CD14-positive monocyte (primary cell): ENCODE measurements at regions not wholly inside any gene's neighbourhood (a gene's known extent, or its start where the extent isn't known, plus 50 kb on each side); places are given as distances from the start of the nearest gene placed in this dataset.

Experiments
- DNase-seq, 3 donors: peaks; one replicate each; pipeline ENCODE4 v3.0.0-alpha.2; 2011 to 2022
- H2AFZ ChIP-seq: 2 replicates; pipeline ENCODE4 v1.6.0; 2012; ENCODE audit warnings: mild to moderate bottlenecking, low read depth, low read length, inconsistent platforms; ENCODE audit not compliant: insufficient read depth, poor library complexity, severe bottlenecking
- H3K27ac ChIP-seq, 2 donors: 1 replicate in 1 of 2; 2 replicates in 1 of 2; pipeline ENCODE4 v1.5.1; 2012 to 2013; ENCODE audit warnings: low read length in 2 of 2, control low read depth in 1 of 2, inconsistent platforms in 1 of 2, low read depth in 1 of 2, mild to moderate bottlenecking in 1 of 2
- H3K27me3 ChIP-seq, 2 donors: one replicate each; pipeline versions ENCODE4 v1.6.0 to v1.6.1; 2011 to 2013; ENCODE audit warnings: low read length in 2 of 2; ENCODE audit not compliant: control insufficient read depth in 2 of 2, insufficient read depth in 2 of 2
- H3K36me3 ChIP-seq, 2 donors: replicated peaks in 1 of 2; 1 replicate in 1 of 2; 2 replicates in 1 of 2; pipeline versions ENCODE4 v1.5.1 to v1.6.1; 2012 to 2013; ENCODE audit warnings: low read length in 2 of 2, control low read depth in 1 of 2, inconsistent platforms in 1 of 2, mild to moderate bottlenecking in 1 of 2; ENCODE audit not compliant: insufficient read depth in 2 of 2, control insufficient read depth in 1 of 2
- H3K4me1 ChIP-seq, 2 donors: 1 replicate in 1 of 2; 2 replicates in 1 of 2; pipeline versions ENCODE4 v1.5.1 to v1.6.1; 2012 to 2013; ENCODE audit warnings: low read length in 2 of 2, control low read depth in 1 of 2, inconsistent platforms in 1 of 2, mild to moderate bottlenecking in 1 of 2, moderate library complexity in 1 of 2; ENCODE audit not compliant: insufficient read depth in 2 of 2, control insufficient read depth in 1 of 2
- H3K4me2 ChIP-seq: replicated peaks from 2 replicates; pipeline ENCODE3; 2012; ENCODE audit warnings: low read length, moderate library complexity, mild to moderate bottlenecking; ENCODE audit not compliant: poor library complexity, severe bottlenecking; ENCODE audit errors: extremely low read depth
- H3K4me3 ChIP-seq, 3 experiments: fragments of 200-600 bp in 1 of 3; sonication (generic) in 1 of 3; replicated peaks in 1 of 3; 1 replicate in 2 of 3; 2 replicates in 1 of 3; pipeline ENCODE4 v1.5.1; 2011 to 2013; ENCODE audit warnings: low read length in 3 of 3, mild to moderate bottlenecking in 3 of 3, control low read depth in 2 of 3, low read depth in 2 of 3, inconsistent platforms in 1 of 3, moderate library complexity in 1 of 3
- H3K79me2 ChIP-seq: 2 replicates; pipeline ENCODE4 v1.6.0; 2012; ENCODE audit warnings: mild to moderate bottlenecking, control low read depth, inconsistent platforms, low read length, moderate library complexity; ENCODE audit not compliant: insufficient read depth
- H3K9ac ChIP-seq: 2 replicates; pipeline ENCODE4 v1.6.0; 2017; ENCODE audit warnings: low read length, mild to moderate bottlenecking; ENCODE audit not compliant: insufficient read depth, poor library complexity, severe bottlenecking
- H3K9me3 ChIP-seq, 2 donors: replicated peaks in 1 of 2; 1 replicate in 1 of 2; 2 replicates in 1 of 2; pipeline versions ENCODE4 v1.5.1 to v1.6.1; 2012 to 2013; ENCODE audit warnings: low read length in 2 of 2, control low read depth in 1 of 2; ENCODE audit not compliant: control insufficient read depth in 1 of 2, insufficient read depth in 1 of 2
- H4K20me1 ChIP-seq: 2 replicates; pipeline ENCODE4 v1.6.0; 2012; ENCODE audit warnings: mild to moderate bottlenecking, low read length, control low read depth, moderate library complexity; ENCODE audit not compliant: insufficient read depth
- H3K27ac Mint-ChIP-seq, 7 donors: one replicate each; pipeline ENCODE4 v1.8.0; 2020; ENCODE audit warnings: mild to moderate bottlenecking in 7 of 7, mixed read lengths in 7 of 7, moderate library complexity in 6 of 7, inconsistent platforms in 2 of 7
- H3K27me3 Mint-ChIP-seq, 3 donors: one replicate each; pipeline ENCODE4 v1.8.0; 2021 to 2022; ENCODE audit warnings: low read depth in 3 of 3, mild to moderate bottlenecking in 3 of 3, mixed read lengths in 3 of 3, moderate library complexity in 3 of 3, inconsistent platforms in 1 of 3
- H3K36me3 Mint-ChIP-seq, 2 donors: one replicate each; pipeline ENCODE4 v1.8.0; 2020; ENCODE audit warnings: mixed read lengths in 2 of 2, inconsistent platforms in 1 of 2, mild to moderate bottlenecking in 1 of 2
- H3K4me1 Mint-ChIP-seq: one replicate; pipeline ENCODE4 v1.8.0; 2020; ENCODE audit warnings: mild to moderate bottlenecking, mixed read lengths
- H3K4me3 Mint-ChIP-seq, 2 donors: one replicate each; pipeline ENCODE4 v1.8.0; 2020; ENCODE audit warnings: mild to moderate bottlenecking in 2 of 2, mixed read lengths in 2 of 2, moderate library complexity in 1 of 2
- H3K9me3 Mint-ChIP-seq, 7 donors: one replicate each; pipeline ENCODE4 v1.8.0; 2020 to 2022; ENCODE audit warnings: mixed read lengths in 7 of 7, mild to moderate bottlenecking in 6 of 7, moderate library complexity in 6 of 7, inconsistent platforms in 2 of 7
- CTCF ChIP-seq: fragments of 200-600 bp; IDR thresholded peaks from one replicate; pipeline ENCODE4 v1.8.0; 2022; ENCODE audit warnings: antibody characterized with exemption, mild to moderate bottlenecking
- WGBS: methylation state at CpG from one replicate; pipeline ENCODE4 v1.1.5; 2013; ENCODE audit warnings: missing lambda C conversion rate; ENCODE audit not compliant: insufficient coverage; 5-methylcytosine and 5-hydroxymethylcytosine counted together
- intact Hi-C, 2 donors: fragments of 100-400 bp; cut with micrococcal nuclease; formaldehyde crosslinking; loops; one replicate each; pipeline versions ENCODE4 v1.15.0 to v1.15.1; 2023

DNA sequence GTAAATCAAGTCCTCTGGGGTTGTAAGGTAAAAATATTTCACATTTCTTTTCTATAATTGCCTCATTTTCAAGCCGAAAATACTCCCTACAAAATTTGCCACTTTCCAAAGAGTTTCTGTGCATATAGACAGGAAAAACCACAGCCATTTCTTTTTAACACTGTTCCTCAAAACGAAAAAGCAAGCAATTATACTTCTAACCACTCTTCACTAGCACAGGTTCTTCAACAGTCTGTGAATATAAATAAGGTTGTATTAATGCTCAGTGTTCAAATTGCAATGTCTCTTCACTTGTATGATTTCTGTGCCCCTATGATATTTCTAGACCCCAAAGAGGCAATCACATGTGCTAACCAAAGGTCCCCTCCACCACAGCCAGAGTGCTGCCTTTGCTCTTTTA lies 206.0 kb downstream of the SIM1 start:
- no peaks in the 10 kb centered on the region for H3K27me3 ChIP-seq
- H3K36me3 Mint-ChIP-seq = no peaks in the 10 kb centered on the region
- WGBS = no CpG with 5 or more reads among the region's 2 CpGs
- no peak overlapping the region for H3K27ac Mint-ChIP-seq
- TF ChIP-seq CTCF = no peak
- H3K4me1 Mint-ChIP-seq = no peaks in the 10 kb centered on the region
- peaks cover 0 to 2% (median 0%) of the 10 kb centered on the region in 7 donors for H3K9me3 Mint-ChIP-seq
- no peaks in the 10 kb centered on the region for H3K79me2 ChIP-seq
- H4K20me1 ChIP-seq = no peaks in the 10 kb centered on the region
- no peak overlapping the region for H2AFZ ChIP-seq
- no peak for DNase-seq
- no peak overlapping the region for H3K9ac ChIP-seq
- no peak overlapping the region for H3K4me2 ChIP-seq
- no peaks in the 10 kb centered on the region for H3K9me3 ChIP-seq
- no peaks in the 10 kb centered on the region for H3K36me3 ChIP-seq
- H3K27ac ChIP-seq = no peak overlapping the region
- H3K4me3 ChIP-seq = no peak overlapping the region
- intact Hi-C loops = no loop called here
- no peaks in the 10 kb centered on the region for H3K4me1 ChIP-seq
- no peak overlapping the region for H3K4me3 Mint-ChIP-seq
- H3K27me3 Mint-ChIP-seq = peaks cover 0 to 2% (median 0%) of the 10 kb centered on the region in 3 donors

GRCh38 chr6:100257793-100258395 lies 206.8 kb downstream of the SIM1 start:
- no CpG with 5 or more reads among the region's 4 CpGs for whole genome bisulfite sequencing
- H3K9me3 Mint-ChIP-seq = peaks cover 0 to 2% (median 0%) of the 10 kb centered on the region in 7 donors
- H3K36me3 Mint-ChIP-seq = no peaks in the 10 kb centered on the region
- Histone ChIP-seq H2AFZ (no peak overlapping the region), H3K36me3 (no peaks in the 10 kb centered on the region), H3K27me3 (no peaks in the 10 kb centered on the region), H4K20me1 (no peaks in the 10 kb centered on the region), H3K4me1 (no peaks in the 10 kb centered on the region), H3K79me2 (no peaks in the 10 kb centered on the region), H3K4me3 (no peak overlapping the region), H3K4me2 (no peak overlapping the region), H3K27ac (no peak overlapping the region), H3K9ac (no peak overlapping the region), H3K9me3 (no peaks in the 10 kb centered on the region)
- TF ChIP-seq CTCF = no peak
- no peaks in the 10 kb centered on the region for H3K4me1 Mint-ChIP-seq
- intact Hi-C loops = no loop called here
- no peak overlapping the region for H3K27ac Mint-ChIP-seq
- no peaks in the 10 kb centered on the region for H3K27me3 Mint-ChIP-seq
- DNase-seq = no peak
- peak overlapping the region in 1 of 2 donors; percentile 51 for H3K4me3 Mint-ChIP-seq
